H1 (cell line): ENCODE measurements at regions not wholly inside any gene's neighbourhood (a gene's known extent, or its start where the extent isn't known, plus 50 kb on each side); places are given as distances from the start of the nearest gene placed in this dataset.

Source experiments
- CTCF ChIA-PET: fragments of 300-600 bp; sonication (Branson Sonifier 250); formaldehyde crosslinking; loops from one replicate; lab custom pipeline; 2021; ENCODE audit not compliant: partially characterized antibody; lab: Charles Lee
- POLR2A ChIA-PET: fragments of 300-600 bp; sonication (Branson Sonifier 250); formaldehyde crosslinking; loops from one replicate; lab custom pipeline; 2021; ENCODE audit warnings: inconsistent platforms; ENCODE audit not compliant: partially characterized antibody; lab: Charles Lee
- DNase-seq, 2 experiments: peaks; one replicate each; pipeline versions ENCODE4 v3.0.0 to v3.0.0-alpha.2; 2010 to 2022; ENCODE audit warnings: low spot score in 2 of 2, low read depth in 1 of 2, mixed read lengths in 1 of 2
- FAIRE-seq: peaks from 2 replicates; lab custom pipeline; 2011; peaks lifted over from hg19 to GRCh38; lab: Jason Lieb, UNC
- H2AFZ ChIP-seq: 2 replicates; pipeline ENCODE4 v1.8.1; 2012; ENCODE audit warnings: low read length, inconsistent platforms
- H2AK5ac ChIP-seq: 2 replicates; pipeline ENCODE4 v1.6.1; 2013; ENCODE audit warnings: low read depth, low read length
- H2BK120ac ChIP-seq: replicated peaks from 2 replicates; pipeline ENCODE3; 2013; ENCODE audit warnings: low read depth, low read length, inconsistent platforms
- H2BK12ac ChIP-seq: 2 replicates; pipeline ENCODE4 v1.6.1; 2013; ENCODE audit warnings: low read depth, low read length
- H2BK15ac ChIP-seq: 2 replicates; pipeline ENCODE4 v1.6.1; 2013; ENCODE audit warnings: low read length
- H2BK20ac ChIP-seq: 2 replicates; pipeline ENCODE4 v1.6.1; 2013; ENCODE audit warnings: low read length
- H2BK5ac ChIP-seq: 2 replicates; pipeline ENCODE4 v1.6.1; 2013; ENCODE audit warnings: low read depth, low read length
- H3K14ac ChIP-seq: 2 replicates; pipeline ENCODE4 v1.6.1; 2013; ENCODE audit warnings: inconsistent platforms; ENCODE audit not compliant: insufficient read length
- H3K18ac ChIP-seq: 2 replicates; pipeline ENCODE4 v1.6.1; 2013; ENCODE audit warnings: low read length; ENCODE audit errors: extremely low read depth
- H3K23ac ChIP-seq: 2 replicates; pipeline ENCODE4 v1.6.1; 2013; ENCODE audit warnings: inconsistent platforms; ENCODE audit not compliant: insufficient read length
- H3K23me2 ChIP-seq: 2 replicates; pipeline ENCODE4 v1.6.1; 2013; ENCODE audit warnings: low read depth, low read length
- H3K27ac ChIP-seq: 2 replicates; pipeline ENCODE4 v1.6.1; 2011; ENCODE audit warnings: low read depth, low read length, inconsistent platforms
- H3K27me3 ChIP-seq, 4 experiments: replicated peaks in 1 of 4; 1 replicate in 1 of 4; 2 replicates in 3 of 4; pipeline versions ENCODE4 v1.6.1 to v1.8.1; 2011 to 2013; ENCODE audit warnings: low read length in 3 of 4, mild to moderate bottlenecking in 3 of 4, inconsistent platforms in 2 of 4, mixed read lengths in 2 of 4, moderate library complexity in 1 of 4; ENCODE audit not compliant: control insufficient read depth in 3 of 4, insufficient read depth in 3 of 4; ENCODE audit errors: extremely low read depth in 1 of 4
- H3K36me3 ChIP-seq, 4 experiments: 2 replicates each; pipeline versions ENCODE4 v1.6.1 to v1.8.1; 2011 to 2013; ENCODE audit warnings: mild to moderate bottlenecking in 4 of 4, low read length in 3 of 4, moderate library complexity in 2 of 4, control low read depth in 1 of 4, inconsistent platforms in 1 of 4; ENCODE audit not compliant: insufficient read depth in 4 of 4, control insufficient read depth in 2 of 4
- H3K4ac ChIP-seq: replicated peaks from 2 replicates; pipeline ENCODE3; 2013; ENCODE audit warnings: low read length, low read depth, mixed read lengths, inconsistent platforms; ENCODE audit not compliant: insufficient read length
- H3K4me1 ChIP-seq, 4 experiments: replicated peaks in 1 of 4; 1 replicate in 1 of 4; 2 replicates in 3 of 4; pipeline versions ENCODE4 v1.6.1 to v1.8.1; 2011 to 2013; ENCODE audit warnings: low read length in 3 of 4, inconsistent platforms in 2 of 4, mixed read lengths in 1 of 4; ENCODE audit not compliant: insufficient read depth in 4 of 4, control insufficient read depth in 3 of 4
- H3K4me2 ChIP-seq, 2 experiments: 2 replicates each; pipeline versions ENCODE4 v1.6.1 to v1.8.1; 2011 to 2013; ENCODE audit warnings: low read depth in 2 of 2, low read length in 2 of 2, control low read depth in 1 of 2, inconsistent platforms in 1 of 2, mild to moderate bottlenecking in 1 of 2; ENCODE audit not compliant: insufficient read depth in 1 of 2
- H3K4me3 ChIP-seq, 4 experiments: fragments of 200-600, 300-600 bp in 1 of 4; sonication (generic), shearing (Covaris generic), sonication (Bioruptor Twin) in 1 of 4; 2 replicates each; pipeline versions ENCODE4 v1.5.1 to v1.8.1; 2011 to 2016; ENCODE audit warnings: low read length in 4 of 4, low read depth in 3 of 4, control low read depth in 2 of 4, inconsistent platforms in 2 of 4, mild to moderate bottlenecking in 2 of 4, mixed read lengths in 1 of 4, moderate library complexity in 1 of 4; ENCODE audit not compliant: insufficient read depth in 2 of 4; ENCODE audit errors: extremely low read depth in 1 of 4
- H3K56ac ChIP-seq: replicated peaks from 2 replicates; pipeline ENCODE3; 2013; ENCODE audit warnings: low read depth, mild to moderate bottlenecking, mixed read lengths, low read length, inconsistent platforms; ENCODE audit not compliant: insufficient read length
- H3K79me1 ChIP-seq: 2 replicates; pipeline ENCODE4 v1.6.1; 2013; ENCODE audit warnings: low read depth, low read length, control low read depth
- H3K79me2 ChIP-seq, 2 experiments: 2 replicates each; pipeline versions ENCODE4 v1.6.1 to v1.8.1; 2012 to 2013; ENCODE audit warnings: low read length in 2 of 2, mild to moderate bottlenecking in 2 of 2, inconsistent platforms in 1 of 2; ENCODE audit not compliant: insufficient read depth in 2 of 2, control insufficient read depth in 1 of 2
- H3K9ac ChIP-seq, 4 experiments: replicated peaks in 1 of 4; 1 replicate in 1 of 4; 2 replicates in 3 of 4; pipeline versions ENCODE4 v1.6.1 to v1.8.1; 2011 to 2013; ENCODE audit warnings: low read depth in 3 of 4, low read length in 3 of 4, control low read depth in 2 of 4, mild to moderate bottlenecking in 2 of 4, moderate library complexity in 2 of 4, inconsistent platforms in 1 of 4; ENCODE audit errors: extremely low read depth in 1 of 4
- H3K9me3 ChIP-seq, 2 experiments: 2 replicates each; pipeline versions ENCODE4 v1.6.1 to v1.8.1; 2012 to 2013; ENCODE audit warnings: mild to moderate bottlenecking in 2 of 2, moderate library complexity in 2 of 2, control low read depth in 1 of 2, inconsistent platforms in 1 of 2, low read depth in 1 of 2, low read length in 1 of 2, mixed read lengths in 1 of 2; ENCODE audit not compliant: insufficient read depth in 2 of 2
- H4K20me1 ChIP-seq, 2 experiments: replicated peaks in 1 of 2; 2 replicates each; pipeline versions ENCODE3 to v1.8.1; 2011 to 2013; ENCODE audit warnings: inconsistent platforms in 2 of 2, low read length in 2 of 2, mild to moderate bottlenecking in 1 of 2; ENCODE audit not compliant: insufficient read depth in 2 of 2, control insufficient read depth in 1 of 2
- H4K5ac ChIP-seq: 2 replicates; pipeline ENCODE4 v1.6.1; 2013; ENCODE audit warnings: low read length, low read depth, mixed read lengths, inconsistent platforms; ENCODE audit not compliant: insufficient read length
- H4K8ac ChIP-seq: 2 replicates; pipeline ENCODE4 v1.8.0; 2013; ENCODE audit warnings: mild to moderate bottlenecking, moderate library complexity, low read length, inconsistent platforms; ENCODE audit not compliant: insufficient read depth; ENCODE audit errors: extremely low read depth
- H4K91ac ChIP-seq: replicated peaks from 2 replicates; pipeline ENCODE3; 2013; ENCODE audit warnings: low read length, mixed read lengths, inconsistent platforms; ENCODE audit not compliant: insufficient read length
- ASH2L ChIP-seq: fragments of 200-600, 300-600 bp; sonication (generic); IDR thresholded peaks from one replicate; pipeline ENCODE4 v1.7.1; 2017; ENCODE audit warnings: low read length
- BRCA1 ChIP-seq: IDR thresholded peaks from 2 replicates; pipeline ENCODE4 v1.6.1; 2012; ENCODE audit warnings: low read depth, low read length, improper control_type of control experiment
- CBX8 ChIP-seq: fragments of 300-800, 300-1000 bp; sonication (generic); IDR thresholded peaks from 2 replicates; pipeline ENCODE4 v1.7.1; 2016; ENCODE audit warnings: low read depth, low read length, borderline replicate concordance
- CHD2 ChIP-seq: IDR thresholded peaks from 2 replicates; pipeline ENCODE4 v1.6.1; 2012; ENCODE audit warnings: low read length, improper control_type of control experiment
- HDAC6 ChIP-seq: IDR thresholded peaks from one replicate; pipeline ENCODE4 v1.7.1; 2012; ENCODE audit warnings: low read depth, mild to moderate bottlenecking, inconsistent platforms, low read length, moderate library complexity
- POLR2A ChIP-seq, 2 experiments: IDR thresholded peaks; 1 replicate in 1 of 2; 2 replicates in 1 of 2; pipeline ENCODE4 v1.6.1; 2011; ENCODE audit warnings: low read depth in 2 of 2, low read length in 2 of 2, mild to moderate bottlenecking in 2 of 2; ENCODE audit errors: control extremely low read depth in 1 of 2
- RAD21 ChIP-seq, 2 experiments: IDR thresholded peaks in 1 of 2; conservative IDR thresholded peaks in 1 of 2; 2 replicates each; pipeline ENCODE4 v1.6.1; 2011; ENCODE audit warnings: low read depth in 2 of 2, low read length in 2 of 2, improper control_type of control experiment in 1 of 2, inconsistent platforms in 1 of 2, mild to moderate bottlenecking in 1 of 2, moderate library complexity in 1 of 2
- SIN3A ChIP-seq, 2 experiments: IDR thresholded peaks in 1 of 2; conservative IDR thresholded peaks in 1 of 2; 2 replicates each; pipeline ENCODE4 v1.6.1; 2011 to 2012; ENCODE audit warnings: low read length in 2 of 2, improper control_type of control experiment in 1 of 2, low read depth in 1 of 2, mild to moderate bottlenecking in 1 of 2
- SIX5 ChIP-seq: IDR thresholded peaks from 2 replicates; pipeline ENCODE4 v1.6.1; 2011; ENCODE audit warnings: mild to moderate bottlenecking, low read depth, low read length
- SP1 ChIP-seq: IDR thresholded peaks from 2 replicates; pipeline ENCODE4 v1.6.1; 2011; ENCODE audit warnings: low read depth, low read length
- SRF ChIP-seq: IDR thresholded peaks from 2 replicates; pipeline ENCODE4 v1.6.1; 2011; ENCODE audit warnings: mild to moderate bottlenecking, low read depth, low read length, moderate library complexity
- TBP ChIP-seq: IDR thresholded peaks from 2 replicates; pipeline ENCODE4 v1.6.1; 2011; ENCODE audit warnings: low read depth, low read length, improper control_type of control experiment
- YY1 ChIP-seq: IDR thresholded peaks from 2 replicates; pipeline ENCODE4 v1.6.1; 2011; ENCODE audit warnings: low read depth, mild to moderate bottlenecking, low read length
- WGBS, 2 experiments: shearing (Covaris generic) in 1 of 2; methylation state at CpG; one replicate each; pipeline versions ENCODE4 v1.1.6 to v1.1.7; 2013 to 2015; ENCODE audit warnings: low lambda C conversion rate in 2 of 2, mixed read lengths in 2 of 2, inconsistent platforms in 1 of 2, low coverage in 1 of 2, missing lambda C conversion rate in 1 of 2; ENCODE audit not compliant: insufficient replicate concordance in 2 of 2, insufficient coverage in 1 of 2, insufficient read length in 1 of 2; ENCODE audit errors: extremely low coverage in 1 of 2, missing lambda C conversion rate in 1 of 2; 5-methylcytosine and 5-hydroxymethylcytosine counted together

GRCh38 chr13:40336228-40337221 is 329.9 kb downstream of the FOXO1 start:
- Histone ChIP-seq H4K20me1 (no peaks in the 10 kb centered on the region), H2BK15ac (peak overlapping the region; percentile 63; the same call in 1 of the 2 replicates), H3K23me2 (no peaks in the 10 kb centered on the region), H3K23ac (no peak overlapping the region), H3K4me2 (no peak overlapping the region), H3K4ac (no peak overlapping the region), H2BK120ac (no peak overlapping the region), H2AK5ac (no peak overlapping the region), H3K9me3 (no peaks in the 10 kb centered on the region), H4K5ac (no peak overlapping the region), H3K27me3 (no peaks in the 10 kb centered on the region), H3K79me1 (no peaks in the 10 kb centered on the region), H3K14ac (no peak overlapping the region), H3K56ac (no peak overlapping the region), H3K4me3 (no peak overlapping the region; a peak in 1 of 8 replicates), H3K4me1 (peaks cover 3 to 9% (median 6%) of the 10 kb centered on the region in 4 experiments; a peak in 6 of 7 replicates), H2AFZ (no peak overlapping the region), H3K36me3 (no peaks in the 10 kb centered on the region), H4K8ac (no peak overlapping the region), H3K27ac (no peak overlapping the region), H4K91ac (no peak overlapping the region), H3K9ac (no peak overlapping the region), H2BK12ac (no peak overlapping the region), H3K18ac (no peak overlapping the region), H2BK20ac (no peak overlapping the region), H2BK5ac (no peak overlapping the region), H3K79me2 (no peaks in the 10 kb centered on the region)
- FAIRE-seq (no peak), DNase-seq (no peak)
- CTCF ChIA-PET = interaction anchor here (1.0 kb wide), 2 partner anchors 332 to 346 kb away, joined by 3 to 4 read pairs; no protein-coding TSS in a partner anchor
- POLR2A ChIA-PET = no interaction called here
- 92% methylated on average over 7 of the region's 7 CpGs; no CpG with 5 or more reads in 1 of the 2 experiments for WGBS, 2 experiments
- TF ChIP-seq RAD21 (IDR thresholded peaks at IDR 0.05 in 1 of 2, conservative IDR thresholded peaks at IDR 0.05 in 1 of 2; ENCODE audit: low read depth in 2 of 2, low read length in 2 of 2) (no peak), SP1 (no peak), YY1 (no peak), SIX5 (no peak), CHD2 (no peak), HDAC6 (no peak), TBP (no peak), CBX8 (no peak), ASH2L (no peak), SRF (no peak), BRCA1 (no peak), POLR2A (IDR thresholded peaks at IDR 0.05; ENCODE audit: control extremely low read depth in 1 of 2, low read depth in 2 of 2, low read length in 2 of 2) (no peak), SIN3A (conservative IDR thresholded peaks at IDR 0.05 in 1 of 2, IDR thresholded peaks at IDR 0.05 in 1 of 2; ENCODE audit: low read depth in 1 of 2, low read length in 2 of 2) (no peak)
